GM21515 (cell line): ENCODE measurements at regions not wholly inside any gene's neighbourhood (a gene's known extent, or its start where the extent isn't known, plus 50 kb on each side); places are given as distances from the start of the nearest gene placed in this dataset.

Source experiments
- ATAC-seq: cut with Tn5 transposase; IDR thresholded peaks from one replicate; pipeline ENCODE4 v1.9.1; 2021; ENCODE audit not compliant: unreplicated experiment

GRCh38 chr13:103403814-103404213, 337.6 kb upstream of the SLC10A2 start:
- no peak for ATAC-seq

DNA sequence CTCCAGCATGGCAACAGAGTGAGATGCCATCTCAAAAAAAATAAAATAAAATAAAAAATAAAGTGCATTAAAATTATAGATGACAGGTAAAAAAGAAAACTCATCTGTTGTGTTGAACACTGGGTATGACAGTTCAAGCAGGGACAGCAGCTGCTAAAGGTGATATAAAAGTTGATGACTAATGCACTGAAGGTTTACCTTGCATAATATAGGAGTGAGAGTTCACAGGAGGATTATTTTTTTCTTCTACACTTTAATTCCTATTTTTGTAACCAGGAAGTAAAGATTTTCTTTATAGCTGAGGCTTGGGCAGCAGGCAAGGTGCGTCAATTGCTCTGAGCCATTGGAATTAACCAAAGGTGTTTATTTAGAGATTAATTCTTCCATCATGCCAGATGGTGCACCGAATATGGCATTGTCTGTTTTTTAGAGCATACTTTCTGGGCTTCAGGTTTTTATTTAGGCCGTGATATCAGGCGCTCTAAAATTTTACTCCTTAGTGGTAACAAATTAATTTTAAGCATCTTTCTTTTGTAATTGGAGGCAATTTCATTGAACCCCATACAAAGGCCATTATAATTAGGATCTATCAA, 337.0 kb upstream of the SLC10A2 start:
- ATAC-seq, result no peak

- ATAC-seq, result no peak
Observed at GRCh38 chr13:103395139-103395538, 328.9 kb upstream of the SLC10A2 start.

DNA sequence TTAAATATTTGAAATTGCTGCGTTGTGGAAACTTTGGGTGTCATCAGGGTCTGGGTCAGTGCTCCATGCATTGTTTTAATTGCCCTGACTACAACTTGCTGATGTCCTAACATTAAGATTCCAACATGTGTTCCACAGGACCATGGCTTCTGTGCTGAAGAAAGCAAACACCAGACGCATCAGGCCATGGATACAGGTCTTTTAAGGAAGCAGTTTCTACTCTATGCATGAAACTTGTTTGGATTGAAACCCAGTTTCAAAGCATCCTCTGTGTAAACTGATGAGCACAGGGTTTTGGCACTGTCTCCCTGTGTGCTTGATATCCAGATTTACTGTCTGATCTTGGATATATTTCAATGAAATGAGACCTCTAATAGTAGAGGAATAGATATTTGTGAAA, 328.4 kb upstream of the SLC10A2 start:
- no peak for ATAC-seq

DNA sequence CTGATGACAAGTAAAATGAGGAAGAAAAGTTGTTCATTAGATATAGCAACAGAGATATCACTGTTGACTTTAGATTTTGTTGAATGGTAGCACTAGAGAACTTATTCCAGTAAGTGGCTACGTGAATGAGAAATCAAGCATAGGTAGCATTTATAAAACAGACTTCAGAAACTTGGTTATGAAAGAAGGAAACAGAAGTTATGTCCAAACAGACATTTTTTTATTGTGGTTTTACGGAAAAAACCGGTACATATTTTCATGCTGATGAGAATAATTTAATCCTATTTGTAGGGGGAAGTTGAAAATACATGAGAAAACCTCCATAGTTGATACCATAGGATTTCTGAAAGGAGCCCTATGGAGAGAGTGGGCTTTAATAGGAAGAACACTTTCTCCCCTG, 325.7 kb upstream of the SLC10A2 start:
- no peak for ATAC-seq

- ATAC-seq, result no peak
Observed at GRCh38 chr13:103388839-103389238, 322.6 kb upstream of the SLC10A2 start.

GRCh38 chr13:103386341-103386740, 320.1 kb upstream of the SLC10A2 start:
- ATAC-seq, result no peak

DNA sequence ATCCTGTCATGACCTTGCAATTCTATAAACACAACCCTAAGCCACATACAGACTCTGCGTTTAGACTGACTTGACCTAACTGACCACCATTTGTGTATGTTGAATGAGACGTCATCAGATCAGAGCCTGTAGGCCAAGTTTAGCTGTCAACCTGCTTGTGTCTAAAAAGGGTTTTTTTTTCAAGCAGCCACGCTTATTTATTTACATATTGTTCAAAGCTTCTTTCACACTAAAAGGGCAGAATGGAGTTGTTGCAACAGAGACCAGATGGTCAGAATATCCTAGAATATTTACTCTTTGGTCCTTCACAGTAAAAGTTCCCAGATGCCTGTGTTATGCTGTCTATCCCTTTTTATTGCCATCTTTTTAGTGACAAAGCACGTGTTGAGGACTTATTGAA, 307.7 kb upstream of the SLC10A2 start:
- no peak for ATAC-seq

- no peak for ATAC-seq
Observed at GRCh38 chr13:103371271-103371670, 305.1 kb upstream of the SLC10A2 start.

DNA sequence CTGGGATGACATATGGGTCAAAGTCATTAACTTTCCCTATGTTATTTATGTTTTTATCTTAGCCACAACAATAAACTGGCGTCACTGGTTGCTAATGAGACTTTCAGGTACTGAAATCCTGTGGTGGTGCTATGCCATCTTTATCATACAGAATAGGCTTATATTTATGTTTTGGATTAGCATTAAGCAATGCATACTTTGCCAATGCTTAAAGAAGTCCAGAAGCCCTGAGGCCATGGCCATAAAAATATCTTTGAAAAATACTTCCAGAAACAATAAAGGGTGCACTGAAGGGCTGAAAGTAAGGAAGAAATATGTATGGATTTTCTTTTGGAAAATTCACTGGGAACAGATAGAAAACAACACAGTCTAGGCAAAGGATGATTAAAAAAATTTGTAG, 304.6 kb upstream of the SLC10A2 start:
- no peak for ATAC-seq

DNA sequence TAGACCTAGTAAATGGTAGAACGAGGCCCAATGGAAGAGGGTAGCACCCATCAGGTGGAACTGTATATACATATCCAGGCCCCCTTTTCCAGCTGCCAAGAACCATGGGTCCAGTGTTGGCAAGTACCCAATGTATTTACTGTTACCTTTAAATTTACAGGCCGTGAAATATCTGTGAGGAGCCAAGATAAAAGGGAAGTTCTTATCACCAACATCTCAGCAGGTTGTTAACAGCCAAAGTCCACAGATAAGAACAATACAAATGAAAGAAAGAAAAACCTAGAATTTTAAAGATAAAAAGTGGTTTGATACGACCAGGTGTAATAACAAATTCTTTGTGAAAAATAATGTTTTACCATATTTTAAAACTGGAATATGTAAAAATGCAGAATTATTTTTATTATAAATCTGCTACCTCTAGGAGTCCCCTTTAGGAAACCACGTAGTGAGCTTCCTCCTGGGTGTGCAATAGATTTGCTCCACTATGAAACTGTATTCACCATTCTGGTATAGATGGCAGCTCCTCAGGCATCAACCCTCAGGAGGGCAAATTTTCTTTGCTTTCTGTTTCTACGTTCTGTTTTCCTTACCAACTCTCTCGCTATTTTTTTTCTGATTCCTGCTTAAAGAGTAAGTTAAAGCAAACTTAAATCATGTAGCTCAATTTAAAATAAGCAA, 292.2 kb upstream of the SLC10A2 start:
- ATAC-seq, result no peak

- ATAC-seq, result no peak
Observed at GRCh38 chr13:103356226-103356864, 290.1 kb upstream of the SLC10A2 start.

DNA sequence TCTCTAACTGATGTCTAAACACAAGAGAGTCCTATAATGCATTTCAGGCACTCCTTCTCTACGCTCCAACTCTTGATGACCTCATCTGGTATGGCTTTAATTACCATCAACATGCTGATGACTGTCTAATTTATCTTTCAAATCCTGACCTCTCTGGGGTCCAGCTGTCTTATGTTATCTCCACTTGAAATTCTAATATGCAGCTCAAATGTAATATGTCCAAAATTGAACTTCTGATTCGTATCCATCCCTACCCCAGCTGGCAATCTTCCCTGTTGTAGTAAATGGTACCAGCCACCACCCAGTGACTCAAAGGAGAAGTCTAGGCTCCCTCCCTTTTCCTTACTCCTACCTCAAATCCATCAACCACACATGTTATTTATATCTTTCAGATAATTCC, 288.0 kb upstream of the SLC10A2 start:
- ATAC-seq, result no peak

GRCh38 chr13:103351035-103351828, 285.0 kb upstream of the SLC10A2 start:
- no peak for ATAC-seq

- no peak for ATAC-seq
Observed at GRCh38 chr13:103350147-103350546, 283.9 kb upstream of the SLC10A2 start.

GRCh38 chr13:103349211-103349980, 283.2 kb upstream of the SLC10A2 start:
- no peak for ATAC-seq

- no peak for ATAC-seq
Observed at GRCh38 chr13:103335241-103335640, 269.0 kb upstream of the SLC10A2 start.

DNA sequence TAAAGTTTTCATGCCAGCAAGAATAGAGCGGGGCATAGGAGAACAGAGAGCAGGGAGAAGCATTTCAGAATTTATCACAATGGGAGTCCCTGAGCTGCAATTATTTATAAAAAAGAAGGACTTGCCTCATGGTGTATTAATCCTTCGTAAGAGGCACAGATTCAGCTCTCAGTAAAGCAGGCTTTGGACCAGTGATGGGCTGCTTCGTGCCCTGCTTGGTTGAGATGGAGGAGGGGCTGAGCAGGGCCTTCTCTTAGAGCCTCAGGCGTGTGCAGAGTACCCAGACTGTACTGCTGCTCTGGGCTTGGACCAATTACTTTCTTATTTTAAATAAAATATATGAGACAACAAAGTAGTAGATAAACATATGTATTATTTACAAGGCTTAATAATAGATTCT, 265.7 kb upstream of the SLC10A2 start:
- no peak for ATAC-seq

DNA sequence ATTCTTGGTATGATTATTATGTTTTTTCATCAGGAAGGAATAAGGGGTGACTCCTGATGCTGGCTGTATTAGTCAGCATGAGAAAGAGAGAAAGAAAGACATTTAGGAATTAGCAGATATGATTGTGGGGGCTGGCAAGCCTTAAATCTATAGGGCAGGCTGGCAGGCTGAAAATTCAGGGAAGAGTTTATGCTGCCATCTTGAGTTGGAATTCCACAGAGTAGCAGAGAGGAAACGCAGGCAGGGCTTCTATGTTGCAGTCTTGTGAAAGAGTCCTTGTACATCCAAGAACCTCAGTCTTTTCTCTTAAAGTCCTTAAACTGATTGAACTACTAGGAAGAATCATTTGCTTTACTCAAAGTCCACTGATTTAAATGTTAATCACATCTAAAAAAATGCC, 262.7 kb upstream of the SLC10A2 start:
- ATAC-seq, result no peak

- no peak for ATAC-seq
Observed at GRCh38 chr13:103326326-103326725, 260.1 kb upstream of the SLC10A2 start.

DNA sequence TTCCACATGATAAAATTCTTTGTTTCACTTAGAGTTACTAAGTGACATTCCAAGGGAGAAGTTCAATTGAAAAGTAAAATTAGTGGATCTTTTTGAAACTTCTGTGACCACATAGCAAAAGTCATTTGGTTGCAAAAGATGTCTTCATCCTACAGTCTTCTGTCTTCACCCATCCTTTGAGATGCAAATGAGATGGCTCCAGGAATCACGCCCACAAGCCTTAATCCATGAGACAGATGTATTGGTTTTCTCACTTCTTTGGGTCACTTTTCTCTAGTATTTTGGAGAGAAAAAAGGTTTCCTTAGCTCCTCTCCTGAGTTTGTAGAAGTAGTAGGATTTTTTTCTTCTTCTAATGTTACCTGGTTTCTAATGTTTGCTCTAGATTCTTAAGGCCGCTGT, 259.5 kb upstream of the SLC10A2 start:
- no peak for ATAC-seq
